Large intestine (tissue), 3 donors: ENCODE measurements at regions not wholly inside any gene's neighbourhood (a gene's known extent, or its start where the extent isn't known, plus 50 kb on each side); places are given as distances from the start of the nearest gene placed in this dataset.
"Not testable (repeated sequence)": the region's sequence is repeated elsewhere in the genome, so short reads cannot be mapped to it uniquely, and the experiment has no call there.

ENCODE experiments used
- DNase-seq, 2 donors: peaks; one replicate each; pipeline versions ENCODE4 v3.0.0 to v3.0.0-alpha.2; 2013
- H3K27ac ChIP-seq: one replicate; pipeline ENCODE4 v1.5.1; 2013; ENCODE audit warnings: low read length
- H3K27me3 ChIP-seq: 2 replicates; pipeline ENCODE4 v1.6.1; 2013; ENCODE audit warnings: low read length; ENCODE audit not compliant: control insufficient read depth, insufficient read depth
- H3K36me3 ChIP-seq: 2 replicates; pipeline ENCODE4 v1.6.1; 2013; ENCODE audit warnings: low read length; ENCODE audit not compliant: control insufficient read depth, insufficient read depth
- H3K4me1 ChIP-seq: one replicate; pipeline ENCODE4 v1.6.1; 2013; ENCODE audit warnings: low read length; ENCODE audit not compliant: control insufficient read depth, insufficient read depth
- H3K4me3 ChIP-seq: one replicate; pipeline ENCODE4 v1.5.1; 2013; ENCODE audit warnings: low read length
- H3K9me3 ChIP-seq: one replicate; pipeline ENCODE4 v1.6.1; 2013; ENCODE audit warnings: mild to moderate bottlenecking, low read depth, low read length, moderate library complexity; ENCODE audit not compliant: control insufficient read depth
- WGBS: methylation state at CpG from one replicate; pipeline ENCODE4 v1.1.5; 2013; ENCODE audit warnings: low lambda C conversion rate; ENCODE audit not compliant: insufficient coverage; 5-methylcytosine and 5-hydroxymethylcytosine counted together

- Histone ChIP-seq H3K27me3 (no peaks in the 10 kb centered on the region), H3K9me3 (no peaks in the 10 kb centered on the region), H3K27ac (no peak overlapping the region), H3K36me3 (no peaks in the 10 kb centered on the region), H3K4me1 (no peaks in the 10 kb centered on the region), H3K4me3 (no peak overlapping the region)
- no peak for DNase-seq
- 80% methylated on average over 1 of the region's 2 CpGs for WGBS
These were observed 756.6 kb downstream of the NOVA1 start for GRCh38 chr14:25841226-25841625.

- H3K9me3 ChIP-seq: no peaks in the 10 kb centered on the region
- H3K4me3 ChIP-seq: no peak overlapping the region
- no peak overlapping the region for H3K27ac ChIP-seq
- no peaks in the 10 kb centered on the region for H3K4me1 ChIP-seq
- no peaks in the 10 kb centered on the region for H3K36me3 ChIP-seq
- WGBS: 60% methylated on average over 1 of the region's 3 CpGs
- H3K27me3 ChIP-seq: no peaks in the 10 kb centered on the region
- DNase-seq: no peak
These were observed 760.3 kb downstream of the NOVA1 start for GRCh38 chr14:25837551-25837965.

- no CpG with 5 or more reads among the region's 3 CpGs for WGBS
- H3K36me3 ChIP-seq: no peaks in the 10 kb centered on the region
- no peaks in the 10 kb centered on the region for H3K9me3 ChIP-seq
- H3K27me3 ChIP-seq: no peaks in the 10 kb centered on the region
- H3K4me3 ChIP-seq: no peak overlapping the region
- no peak overlapping the region for H3K27ac ChIP-seq
- DNase-seq: no peak
- no peaks in the 10 kb centered on the region for H3K4me1 ChIP-seq
These were observed 761.2 kb downstream of the NOVA1 start for GRCh38 chr14:25836636-25837035.

GRCh38 chr14:25833341-25834126 lies 764.3 kb downstream of the NOVA1 start:
- H3K4me3 ChIP-seq: no peak overlapping the region
- no peaks in the 10 kb centered on the region for H3K4me1 ChIP-seq
- DNase-seq: peak in 1 of 2 donors; percentile 27
- H3K27me3 ChIP-seq: no peaks in the 10 kb centered on the region
- H3K9me3 ChIP-seq: no peaks in the 10 kb centered on the region
- no peaks in the 10 kb centered on the region for H3K36me3 ChIP-seq
- no peak overlapping the region for H3K27ac ChIP-seq
- 0% methylated on average over 1 of the region's 12 CpGs for WGBS

- H3K27ac ChIP-seq: no peak overlapping the region
- no peaks in the 10 kb centered on the region for H3K36me3 ChIP-seq
- H3K9me3 ChIP-seq: no peaks in the 10 kb centered on the region
- H3K4me1 ChIP-seq: no peaks in the 10 kb centered on the region
- no peak for DNase-seq
- H3K27me3 ChIP-seq: no peaks in the 10 kb centered on the region
- WGBS: 53% methylated on average over 3 of the region's 4 CpGs
- no peak overlapping the region for H3K4me3 ChIP-seq
These were observed 765.2 kb downstream of the NOVA1 start for GRCh38 chr14:25832585-25832984.

GRCh38 chr14:25828562-25828961 lies 769.3 kb downstream of the NOVA1 start:
- Histone ChIP-seq H3K27ac (no peak overlapping the region), H3K27me3 (no peaks in the 10 kb centered on the region), H3K36me3 (no peaks in the 10 kb centered on the region), H3K4me1 (no peaks in the 10 kb centered on the region), H3K4me3 (no peak overlapping the region), H3K9me3 (no peaks in the 10 kb centered on the region)
- no peak for DNase-seq
- WGBS: 100% methylated on average over 1 of the region's 4 CpGs

- Histone ChIP-seq H3K27me3 (no peaks in the 10 kb centered on the region), H3K27ac (no peak overlapping the region), H3K9me3 (no peaks in the 10 kb centered on the region), H3K4me3 (no peak overlapping the region), H3K36me3 (no peaks in the 10 kb centered on the region), H3K4me1 (no peaks in the 10 kb centered on the region)
- no CpG with 5 or more reads among the region's 1 CpG for WGBS
- DNase-seq: no peak
These were observed 771.7 kb downstream of the NOVA1 start for GRCh38 chr14:25826105-25826504.

- Histone ChIP-seq H3K27ac (no peak overlapping the region), H3K9me3 (no peaks in the 10 kb centered on the region), H3K27me3 (no peaks in the 10 kb centered on the region), H3K4me3 (no peak overlapping the region), H3K36me3 (no peaks in the 10 kb centered on the region), H3K4me1 (no peaks in the 10 kb centered on the region)
- WGBS: no CpG with 5 or more reads among the region's 1 CpG
- no peak for DNase-seq
These were observed 770.4 kb upstream of the STXBP6 start for GRCh38 chr14:25820368-25820767.

- H3K27me3 ChIP-seq, H3K27ac ChIP-seq, H3K4me3 ChIP-seq, H3K36me3 ChIP-seq, H3K4me1 ChIP-seq, DNase-seq, H3K9me3 ChIP-seq: not testable (repeated sequence)
- no CpG with 5 or more reads among the region's 3 CpGs for whole genome bisulfite sequencing
These were observed 764.7 kb upstream of the STXBP6 start for GRCh38 chr14:25814622-25815021.

- DNase-seq: no peak
- H3K36me3 ChIP-seq: no peaks in the 10 kb centered on the region
- no peaks in the 10 kb centered on the region for H3K27me3 ChIP-seq
These were observed 753.6 kb upstream of the STXBP6 start for GRCh38 chr14:25803386-25804018.

GRCh38 chr14:25800841-25801240 lies 750.9 kb upstream of the STXBP6 start:
- no peak overlapping the region for H3K4me3 ChIP-seq
- no peaks in the 10 kb centered on the region for H3K4me1 ChIP-seq
- no peak for DNase-seq
- no peaks in the 10 kb centered on the region for H3K9me3 ChIP-seq
- no peaks in the 10 kb centered on the region for H3K27me3 ChIP-seq
- no CpG with 5 or more reads among the region's 3 CpGs for WGBS
- no peaks in the 10 kb centered on the region for H3K36me3 ChIP-seq
- no peak overlapping the region for H3K27ac ChIP-seq

More at GRCh38 chr14:25803386-25804018, 753.6 kb upstream of the STXBP6 start:
- H3K4me1 ChIP-seq: no peaks in the 10 kb centered on the region
- H3K9me3 ChIP-seq: no peaks in the 10 kb centered on the region
- H3K4me3 ChIP-seq: no peak overlapping the region
- 75% methylated on average over 1 of the region's 2 CpGs for WGBS
- H3K27ac ChIP-seq: no peak overlapping the region
